OCI-LY7 (cell line): ENCODE measurements at regions not wholly inside any gene's neighbourhood (a gene's known extent, or its start where the extent isn't known, plus 50 kb on each side); places are given as distances from the start of the nearest gene placed in this dataset.
A peak's percentile ranks its signal among the peaks of the same experiment; 100 is the strongest.

Source experiments
- BruUV-seq: library from RNA; stranded (reverse); fragments of 400-500 nt; replicated peaks from 2 replicates; lab custom pipeline; 2021; lab: Mats Ljungman, UMichigan
- CTCF ChIA-PET: fragments of 300-600 bp; sonication (Branson Sonifier 250); formaldehyde crosslinking; loops from one replicate; lab custom pipeline; 2022; ENCODE audit warnings: antibody characterized with exemption; ENCODE audit not compliant: unreplicated experiment; lab: Charles Lee
- POLR2A ChIA-PET: fragments of 300-600 bp; sonication (Branson Sonifier 250); formaldehyde crosslinking; loops from one replicate; lab custom pipeline; 2022; ENCODE audit warnings: antibody characterized with exemption; lab: Charles Lee
- DNase-seq: peaks from one replicate; pipeline ENCODE4 v3.0.0-alpha.2; 2015; ENCODE audit warnings: low spot score
- H2AFZ ChIP-seq: fragments of 200-600 bp; sonication (generic), shearing (Covaris generic); 2 replicates; pipeline ENCODE4 v1.6.1; 2014; ENCODE audit warnings: mild to moderate bottlenecking, antibody characterized with exemption, low read length, moderate library complexity
- H3K27ac ChIP-seq: fragments of 200-600 bp; sonication (generic); 2 replicates; pipeline ENCODE4 v1.5.1; 2014; ENCODE audit warnings: mixed run types, low read depth, mild to moderate bottlenecking, moderate library complexity, low read length, inconsistent platforms; ENCODE audit not compliant: poor library complexity, severe bottlenecking
- H3K36me3 ChIP-seq: fragments of 200-600 bp; sonication (generic); 2 replicates; pipeline ENCODE4 v1.6.1; 2014; ENCODE audit warnings: mild to moderate bottlenecking, antibody characterized with exemption, low read length, moderate library complexity, mixed read lengths; ENCODE audit not compliant: insufficient read depth
- H3K4me1 ChIP-seq: fragments of 200-600 bp; sonication (generic); 2 replicates; pipeline ENCODE4 v1.5.1; 2014; ENCODE audit warnings: mild to moderate bottlenecking, low read length; ENCODE audit not compliant: insufficient read depth, poor library complexity, severe bottlenecking
- H3K4me2 ChIP-seq: fragments of 200-600 bp; sonication (generic); 2 replicates; pipeline ENCODE4 v1.6.1; 2014; ENCODE audit warnings: mild to moderate bottlenecking, low read length
- H3K4me3 ChIP-seq: fragments of 200-600 bp; sonication (generic); 2 replicates; pipeline ENCODE4 v1.5.1; 2014; ENCODE audit warnings: mild to moderate bottlenecking, low read depth, low read length; ENCODE audit not compliant: poor library complexity, severe bottlenecking
- H3K79me2 ChIP-seq: fragments of 200-600 bp; sonication (generic); 2 replicates; pipeline ENCODE4 v1.6.1; 2016; ENCODE audit warnings: low read depth, mild to moderate bottlenecking, low read length, moderate library complexity, mixed read lengths; ENCODE audit not compliant: insufficient read depth
- H3K9me2 ChIP-seq: fragments of 200-600 bp; sonication (generic); 2 replicates; pipeline ENCODE4 v1.6.1; 2016; ENCODE audit warnings: mild to moderate bottlenecking, low read length, mixed read lengths; ENCODE audit not compliant: insufficient read depth
- H3K9me3 ChIP-seq: fragments of 200-600 bp; sonication (generic); 2 replicates; pipeline ENCODE4 v1.6.1; 2014; ENCODE audit warnings: mild to moderate bottlenecking, mixed run types, low read length, mixed read lengths
- H4K20me1 ChIP-seq: fragments of 200-600 bp; sonication (generic); 2 replicates; pipeline ENCODE4 v1.6.1; 2014; ENCODE audit warnings: mild to moderate bottlenecking, antibody characterized with exemption, low read length, moderate library complexity, mixed read lengths; ENCODE audit not compliant: insufficient read depth
- CTCF ChIP-seq: fragments of 200-600 bp; sonication (generic); conservative IDR thresholded peaks from 2 replicates; pipeline ENCODE4 v1.5.1; 2014; ENCODE audit warnings: mild to moderate bottlenecking, antibody characterized with exemption, low read length, moderate library complexity, mixed read lengths
- EZH2phosphoT487 ChIP-seq: fragments of 200-600 bp; sonication (generic); IDR thresholded peaks from 2 replicates; pipeline ENCODE4 v1.6.1; 2018; ENCODE audit warnings: low read depth, borderline replicate concordance, mild to moderate bottlenecking, mixed run types, antibody characterized with exemption, low read length, moderate library complexity, mixed read lengths
- intact Hi-C: fragments of 100-400 bp; cut with micrococcal nuclease; formaldehyde crosslinking; loops from one replicate; pipeline ENCODE4 v1.10.0; 2022; ENCODE audit not compliant: unreplicated experiment

GRCh38 chr2:201964011-201964410, 69.6 kb upstream of the FZD7 start:
- H3K27ac ChIP-seq, result no peak overlapping the region
- TF ChIP-seq EZH2phosphoT487, result no peak
- TF ChIP-seq CTCF, result no peak
- no peak overlapping the region for H3K4me2 ChIP-seq
- no peaks in the 10 kb centered on the region for H3K9me2 ChIP-seq
- H4K20me1 ChIP-seq, result no peaks in the 10 kb centered on the region
- intact Hi-C loops, result loop anchor here (10.0 kb wide), 2 partner anchors 91 to 211 kb away; no protein-coding TSS in a partner anchor
- POLR2A ChIA-PET, result interaction anchor here (0.5 kb wide), 1 partner anchor 39 kb away, joined by 4 read pairs; no protein-coding TSS in a partner anchor
- H3K9me3 ChIP-seq, result no peaks in the 10 kb centered on the region
- H3K4me1 ChIP-seq, result no peaks in the 10 kb centered on the region
- H3K4me3 ChIP-seq, result no peak overlapping the region
- CTCF ChIA-PET, result no interaction called here
- H2AFZ ChIP-seq, result no peak overlapping the region
- BruUV-seq, result no TSS peak
- no peaks in the 10 kb centered on the region for H3K79me2 ChIP-seq
- no peak for DNase-seq
- H3K36me3 ChIP-seq, result no peaks in the 10 kb centered on the region

GRCh38 chr2:201964631-201965206, 68.9 kb upstream of the FZD7 start:
- Histone ChIP-seq H3K4me3 (no peak overlapping the region), H3K79me2 (no peaks in the 10 kb centered on the region), H3K4me2 (no peak overlapping the region), H3K4me1 (no peaks in the 10 kb centered on the region), H3K9me2 (no peaks in the 10 kb centered on the region), H4K20me1 (no peaks in the 10 kb centered on the region), H3K27ac (no peak overlapping the region), H2AFZ (no peak overlapping the region), H3K9me3 (no peaks in the 10 kb centered on the region), H3K36me3 (no peaks in the 10 kb centered on the region)
- BruUV-seq, result no TSS peak
- ChIA-PET CTCF (no interaction called here), POLR2A (no interaction called here)
- no peak for DNase-seq
- no peak for TF ChIP-seq CTCF
- intact Hi-C loops, result loop anchor here (10.0 kb wide), 2 partner anchors 90 to 210 kb away; no protein-coding TSS in a partner anchor

- no peaks in the 10 kb centered on the region for H3K36me3 ChIP-seq
- no peaks in the 10 kb centered on the region for H3K4me1 ChIP-seq
- no peak for DNase-seq
- BruUV-seq, result no TSS peak
- no peaks in the 10 kb centered on the region for H4K20me1 ChIP-seq
- TF ChIP-seq EZH2phosphoT487 (no peak), CTCF (0 out of 2 replicates have a peak, but pooled peaks have one; percentile 27)
- ChIA-PET POLR2A (no interaction called here), CTCF (no interaction called here)
- no peak overlapping the region for H3K4me3 ChIP-seq
- no peak overlapping the region for H3K4me2 ChIP-seq
- no peak overlapping the region for H3K27ac ChIP-seq
- H3K79me2 ChIP-seq, result no peaks in the 10 kb centered on the region
- no peaks in the 10 kb centered on the region for H3K9me3 ChIP-seq
- H3K9me2 ChIP-seq, result no peaks in the 10 kb centered on the region
- intact Hi-C loops, result loop anchor here (10.0 kb wide), 2 partner anchors 89 to 209 kb away; no protein-coding TSS in a partner anchor
- no peak overlapping the region for H2AFZ ChIP-seq
These were observed 68.1 kb upstream of the FZD7 start for GRCh38 chr2:201965550-201965949.
